Thoracic aorta (tissue), 2 donors: ENCODE measurements at regions not wholly inside any gene's neighbourhood (a gene's known extent, or its start where the extent isn't known, plus 50 kb on each side); places are given as distances from the start of the nearest gene placed in this dataset.

ENCODE experiments used
- ATAC-seq: fragments of 150-250 bp; one replicate; pipeline ENCODE4 v1.8.0; 2017; ENCODE audit warnings: low read depth; ENCODE audit not compliant: insufficient number of reproducible peaks, low FRiP score
- DNase-seq: peaks from one replicate; pipeline ENCODE4 v3.0.0-alpha.2; 2020; ENCODE audit warnings: low spot score
- H3K27ac ChIP-seq, 2 donors: fragments of 200-600 bp; sonication (generic); 1 replicate in 1 of 2; 2 replicates in 1 of 2; pipeline ENCODE4 v1.5.1; 2016; ENCODE audit warnings: mild to moderate bottlenecking in 2 of 2, moderate library complexity in 2 of 2
- H3K27me3 ChIP-seq: fragments of 200-600 bp; sonication (generic); replicated peaks from 2 replicates; pipeline ENCODE4 v1.6.0; 2016; ENCODE audit warnings: mild to moderate bottlenecking; ENCODE audit not compliant: insufficient read depth
- H3K36me3 ChIP-seq: fragments of 200-600 bp; sonication (generic); one replicate; pipeline ENCODE4 v1.5.1; 2016
- H3K4me1 ChIP-seq, 2 donors: fragments of 200-600 bp; sonication (generic); 1 replicate in 1 of 2; 2 replicates in 1 of 2; pipeline versions ENCODE4 v1.5.1 to v1.6.0; 2016; ENCODE audit warnings: low read depth in 2 of 2, mild to moderate bottlenecking in 1 of 2; ENCODE audit not compliant: control insufficient read depth in 1 of 2
- H3K4me3 ChIP-seq: fragments of 200-600 bp; sonication (generic); 2 replicates; pipeline ENCODE4 v1.5.1; 2016; ENCODE audit warnings: mild to moderate bottlenecking
- H3K9me3 ChIP-seq: fragments of 200-600 bp; sonication (generic); 2 replicates; pipeline ENCODE4 v1.5.1; 2016
- TF ChIP-seq, protein P1 (sequence below): fragments of 200-600 bp; sonication (generic); IDR thresholded peaks from one replicate; pipeline ENCODE4 v1.5.1; 2019; ENCODE audit warnings: antibody characterized with exemption

DNA sequence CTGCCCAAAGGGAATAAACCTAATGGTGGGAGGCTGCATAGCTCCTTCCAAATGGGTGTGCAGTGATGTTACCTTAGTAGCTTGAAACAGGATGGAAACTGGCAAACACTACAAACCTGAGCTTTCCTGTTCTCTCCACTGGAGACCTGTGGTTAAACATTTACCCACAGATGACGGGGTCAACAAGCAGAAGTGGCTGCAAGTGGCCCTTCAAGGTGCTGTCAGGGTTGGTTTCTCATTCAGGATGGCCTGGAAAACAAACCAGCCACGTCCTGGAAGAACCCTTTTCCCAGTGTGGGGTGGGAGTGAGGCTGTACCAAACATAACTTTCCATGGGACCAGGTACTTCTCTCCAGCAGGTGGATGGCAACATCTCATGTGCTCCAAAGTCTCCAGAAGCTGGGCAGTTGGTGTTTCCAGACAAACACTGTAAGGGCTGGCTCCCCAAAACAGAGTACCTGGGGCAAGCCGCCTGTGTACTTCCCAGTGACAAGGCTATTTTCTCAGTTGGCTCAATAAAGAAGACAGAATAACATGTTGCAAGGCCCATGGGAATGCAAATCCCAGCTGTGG, 67.5 kb downstream of the DNAJB9 start:
- Histone ChIP-seq H3K36me3 (no peaks in the 10 kb centered on the region), H3K4me3 (no peak overlapping the region), H3K27ac (no peak overlapping the region), H3K9me3 (no peaks in the 10 kb centered on the region), H3K4me1 (no peaks in the 10 kb centered on the region), H3K27me3 (no peaks in the 10 kb centered on the region)
- TF ChIP-seq, protein P1, sequence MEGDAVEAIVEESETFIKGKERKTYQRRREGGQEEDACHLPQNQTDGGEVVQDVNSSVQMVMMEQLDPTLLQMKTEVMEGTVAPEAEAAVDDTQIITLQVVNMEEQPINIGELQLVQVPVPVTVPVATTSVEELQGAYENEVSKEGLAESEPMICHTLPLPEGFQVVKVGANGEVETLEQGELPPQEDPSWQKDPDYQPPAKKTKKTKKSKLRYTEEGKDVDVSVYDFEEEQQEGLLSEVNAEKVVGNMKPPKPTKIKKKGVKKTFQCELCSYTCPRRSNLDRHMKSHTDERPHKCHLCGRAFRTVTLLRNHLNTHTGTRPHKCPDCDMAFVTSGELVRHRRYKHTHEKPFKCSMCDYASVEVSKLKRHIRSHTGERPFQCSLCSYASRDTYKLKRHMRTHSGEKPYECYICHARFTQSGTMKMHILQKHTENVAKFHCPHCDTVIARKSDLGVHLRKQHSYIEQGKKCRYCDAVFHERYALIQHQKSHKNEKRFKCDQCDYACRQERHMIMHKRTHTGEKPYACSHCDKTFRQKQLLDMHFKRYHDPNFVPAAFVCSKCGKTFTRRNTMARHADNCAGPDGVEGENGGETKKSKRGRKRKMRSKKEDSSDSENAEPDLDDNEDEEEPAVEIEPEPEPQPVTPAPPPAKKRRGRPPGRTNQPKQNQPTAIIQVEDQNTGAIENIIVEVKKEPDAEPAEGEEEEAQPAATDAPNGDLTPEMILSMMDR, result no peak
- ATAC-seq, result no peak
- DNase-seq, result no peak

DNA sequence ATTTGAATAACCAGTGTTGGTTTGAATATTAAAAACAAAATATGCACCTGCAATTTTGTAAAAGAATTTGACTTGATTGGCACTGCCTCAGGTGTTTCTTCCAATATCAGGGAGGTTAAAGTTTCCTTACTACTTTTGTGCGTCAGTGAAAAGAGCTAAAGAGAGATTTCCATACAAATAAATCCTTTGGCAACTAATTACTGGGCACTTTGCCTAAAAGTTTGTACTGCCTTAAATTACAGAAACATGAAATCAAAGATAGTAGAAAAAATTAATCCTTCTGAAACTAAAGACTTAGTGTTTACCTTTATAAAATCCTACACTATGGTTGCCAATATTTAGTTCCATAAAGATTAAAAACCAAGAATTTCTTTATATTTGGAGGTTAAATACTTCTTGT, 72.5 kb downstream of the DNAJB9 start:
- no peaks in the 10 kb centered on the region for H3K4me1 ChIP-seq
- TF ChIP-seq, protein P1, result no peak
- DNase-seq, result no peak
- no peak overlapping the region for H3K4me3 ChIP-seq
- ATAC-seq, result no peak
- no peaks in the 10 kb centered on the region for H3K36me3 ChIP-seq
- no peaks in the 10 kb centered on the region for H3K9me3 ChIP-seq
- no peak overlapping the region for H3K27ac ChIP-seq
- H3K27me3 ChIP-seq, result no peaks in the 10 kb centered on the region

DNA sequence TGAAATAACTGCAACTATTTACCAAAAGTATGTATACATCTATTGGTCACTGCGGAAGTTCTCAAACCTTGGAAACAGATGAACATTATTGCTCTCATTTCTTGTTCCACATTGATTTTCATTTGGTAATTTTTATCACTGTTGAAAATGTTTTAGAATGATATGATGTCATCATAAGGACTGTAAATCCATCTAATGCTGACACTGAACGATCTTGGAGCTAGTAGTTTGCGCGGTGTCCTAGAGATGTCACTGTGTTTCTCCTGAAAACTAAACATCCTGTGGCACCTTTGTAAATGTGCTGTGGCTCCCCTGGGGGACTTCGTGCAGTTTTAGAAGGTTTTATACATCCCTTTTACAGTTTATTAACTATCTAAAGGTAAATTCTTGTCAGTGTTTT, 73.5 kb downstream of the DNAJB9 start:
- Histone ChIP-seq H3K27me3 (no peaks in the 10 kb centered on the region), H3K9me3 (no peaks in the 10 kb centered on the region), H3K36me3 (no peaks in the 10 kb centered on the region), H3K4me3 (no peak overlapping the region), H3K4me1 (no peaks in the 10 kb centered on the region), H3K27ac (no peak overlapping the region)
- ATAC-seq, result no peak
- TF ChIP-seq, protein P1, result no peak
- DNase-seq, result no peak

DNA sequence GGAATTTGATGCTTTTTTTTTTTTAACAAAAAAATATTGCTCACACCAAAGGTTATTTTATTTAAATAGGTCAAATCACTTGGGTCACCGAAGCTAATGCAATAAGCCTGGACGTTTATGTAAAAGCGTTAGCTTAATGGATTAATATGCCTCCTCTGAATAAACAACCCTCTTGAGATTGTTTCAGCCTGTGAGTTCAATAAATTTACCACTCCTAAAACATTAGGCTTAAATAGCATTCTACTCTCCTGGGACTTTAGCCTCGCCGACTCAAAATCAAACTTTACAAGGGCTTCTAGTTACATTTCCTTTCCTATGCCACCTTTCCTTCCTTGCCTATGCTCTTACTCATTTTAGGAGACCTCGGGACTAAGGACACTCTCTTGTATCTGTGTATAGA, 79.3 kb downstream of the DNAJB9 start:
- no peak overlapping the region for H3K27ac ChIP-seq
- no peaks in the 10 kb centered on the region for H3K9me3 ChIP-seq
- ATAC-seq (no peak), DNase-seq (no peak)
- no peaks in the 10 kb centered on the region for H3K27me3 ChIP-seq
- H3K4me1 ChIP-seq, result no peaks in the 10 kb centered on the region
- H3K36me3 ChIP-seq, result no peaks in the 10 kb centered on the region
- TF ChIP-seq, protein P1, result no peak
- no peak overlapping the region for H3K4me3 ChIP-seq

DNA sequence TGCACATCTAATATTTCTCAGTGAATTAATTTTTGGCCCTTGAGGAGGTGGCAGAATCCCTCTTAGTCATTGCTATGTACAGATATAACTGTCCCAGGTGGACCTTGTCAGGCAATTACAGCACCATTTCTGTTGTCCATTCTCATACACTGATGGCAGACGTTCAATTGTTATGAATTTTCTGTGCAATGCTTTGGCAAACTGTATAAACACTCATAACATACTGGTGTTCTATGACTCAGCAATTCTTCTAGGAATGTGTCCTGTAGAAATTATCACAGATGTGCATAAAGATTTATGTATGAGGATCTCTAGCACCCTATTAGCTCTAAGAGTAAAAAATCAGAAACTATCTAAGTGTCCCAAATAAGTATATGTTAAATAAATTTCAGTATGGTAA, 80.8 kb downstream of the DNAJB9 start:
- TF ChIP-seq, protein P1, result no peak
- Histone ChIP-seq H3K4me3 (no peak overlapping the region), H3K27me3 (no peaks in the 10 kb centered on the region), H3K36me3 (no peaks in the 10 kb centered on the region), H3K27ac (no peak overlapping the region), H3K9me3 (no peaks in the 10 kb centered on the region), H3K4me1 (no peaks in the 10 kb centered on the region)
- DNase-seq, result no peak
- no peak for ATAC-seq
